Tibial nerve (tissue), 3 donors: ENCODE measurements at regions not wholly inside any gene's neighbourhood (a gene's known extent, or its start where the extent isn't known, plus 50 kb on each side); places are given as distances from the start of the nearest gene placed in this dataset.

ENCODE experiments used
- POLR2A ChIP-seq, 2 donors: fragments of 450-650 bp; IDR thresholded peaks; one replicate each; pipeline ENCODE4 v1.6.1; 2017; ENCODE audit warnings: antibody characterized with exemption in 2 of 2, mild to moderate bottlenecking in 2 of 2, moderate library complexity in 2 of 2
- TF ChIP-seq, protein P1 (sequence below), 5 experiments: fragments of 200-600 bp in 3 of 5; fragments of 450-650 bp in 2 of 5; sonication (generic) in 3 of 5; IDR thresholded peaks; one replicate each; pipeline ENCODE4 v1.5.1; 2016 to 2019; ENCODE audit warnings: antibody characterized with exemption in 5 of 5, mild to moderate bottlenecking in 3 of 5, moderate library complexity in 2 of 5

DNA sequence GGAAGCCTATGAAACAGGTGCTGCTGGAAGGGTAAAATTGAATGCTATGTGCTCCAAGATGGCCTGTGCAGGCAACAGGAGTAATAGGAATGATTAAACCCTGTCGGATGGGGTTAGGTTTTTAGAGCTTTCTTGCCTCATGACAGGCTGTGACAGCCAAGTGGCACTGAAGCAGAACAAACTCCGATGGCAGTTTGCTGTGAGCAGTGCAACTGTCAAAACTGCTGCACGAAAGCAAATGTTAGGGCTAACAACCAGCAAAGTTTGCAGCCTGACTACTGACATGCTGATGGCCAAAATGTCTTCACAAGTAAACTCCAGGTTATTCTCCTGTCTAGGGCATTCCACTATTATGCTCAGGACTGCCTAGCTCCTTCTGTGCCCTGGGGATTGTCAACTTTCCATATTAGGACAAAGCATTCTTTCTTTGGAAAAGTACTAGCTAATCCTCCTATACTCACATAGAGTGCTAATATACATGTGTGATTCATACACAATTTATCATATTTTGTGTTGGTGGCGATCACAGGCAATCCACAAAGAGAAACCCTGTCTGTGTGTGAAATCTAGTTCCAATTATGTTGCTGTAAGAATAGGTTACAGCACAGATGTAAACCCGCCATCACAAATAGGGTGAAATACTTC, 486.6 kb upstream of the TENM3 start:
- no peak for TF ChIP-seq POLR2A (IDR thresholded peaks at IDR 0.05)
- TF ChIP-seq, protein P1, sequence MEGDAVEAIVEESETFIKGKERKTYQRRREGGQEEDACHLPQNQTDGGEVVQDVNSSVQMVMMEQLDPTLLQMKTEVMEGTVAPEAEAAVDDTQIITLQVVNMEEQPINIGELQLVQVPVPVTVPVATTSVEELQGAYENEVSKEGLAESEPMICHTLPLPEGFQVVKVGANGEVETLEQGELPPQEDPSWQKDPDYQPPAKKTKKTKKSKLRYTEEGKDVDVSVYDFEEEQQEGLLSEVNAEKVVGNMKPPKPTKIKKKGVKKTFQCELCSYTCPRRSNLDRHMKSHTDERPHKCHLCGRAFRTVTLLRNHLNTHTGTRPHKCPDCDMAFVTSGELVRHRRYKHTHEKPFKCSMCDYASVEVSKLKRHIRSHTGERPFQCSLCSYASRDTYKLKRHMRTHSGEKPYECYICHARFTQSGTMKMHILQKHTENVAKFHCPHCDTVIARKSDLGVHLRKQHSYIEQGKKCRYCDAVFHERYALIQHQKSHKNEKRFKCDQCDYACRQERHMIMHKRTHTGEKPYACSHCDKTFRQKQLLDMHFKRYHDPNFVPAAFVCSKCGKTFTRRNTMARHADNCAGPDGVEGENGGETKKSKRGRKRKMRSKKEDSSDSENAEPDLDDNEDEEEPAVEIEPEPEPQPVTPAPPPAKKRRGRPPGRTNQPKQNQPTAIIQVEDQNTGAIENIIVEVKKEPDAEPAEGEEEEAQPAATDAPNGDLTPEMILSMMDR (IDR thresholded peaks at IDR 0.05), result no peak
